HL-60 (cell line): ENCODE measurements at regions not wholly inside any gene's neighbourhood (a gene's known extent, or its start where the extent isn't known, plus 50 kb on each side); places are given as distances from the start of the nearest gene placed in this dataset.

ENCODE experiments used
- DNase-seq, 2 experiments: peaks; one replicate each; pipeline ENCODE4 v3.0.0-alpha.2; 2010 to 2020; ENCODE audit warnings: low read depth in 1 of 2, low spot score in 1 of 2
- H3K27ac ChIP-seq: fragments of 250-450 bp; sonication (Bioruptor Pico); replicated peaks from 2 replicates; pipeline ENCODE4 v1.5.1; 2020; ENCODE audit warnings: mild to moderate bottlenecking, moderate library complexity
- H3K27me3 ChIP-seq: fragments of 250-450 bp; sonication (Bioruptor Pico); 2 replicates; pipeline ENCODE4 v1.5.1; 2021; ENCODE audit warnings: mild to moderate bottlenecking, moderate library complexity; ENCODE audit not compliant: insufficient read depth, poor library complexity, severe bottlenecking
- H3K4me3 ChIP-seq: replicated peaks from 2 replicates; pipeline ENCODE4 v1.5.1; 2011; ENCODE audit warnings: mild to moderate bottlenecking, control low read depth, low read length; ENCODE audit not compliant: insufficient read depth
- CTCF ChIP-seq: IDR thresholded peaks from one replicate; pipeline ENCODE4 v1.5.1; 2011; ENCODE audit warnings: low read length, control low read depth, inconsistent platforms; ENCODE audit not compliant: insufficient read depth
- GABPA ChIP-seq: IDR thresholded peaks from 2 replicates; pipeline ENCODE4 v1.6.1; 2012; ENCODE audit warnings: low read depth
- POLR2AphosphoS5 ChIP-seq: IDR thresholded peaks from 2 replicates; pipeline ENCODE4 v1.6.1; 2012; ENCODE audit warnings: low read depth
- REST ChIP-seq: IDR thresholded peaks from 2 replicates; pipeline ENCODE4 v1.6.1; 2012; ENCODE audit warnings: low read depth; ENCODE audit not compliant: insufficient replicate concordance

- no peak for DNase-seq
Observed at GRCh38 chr3:3232251-3232650, 52.8 kb upstream of the CRBN start.

More at GRCh38 chr3:3232251-3232650, 52.8 kb upstream of the CRBN start:
- no peak overlapping the region for H3K4me3 ChIP-seq
- no peaks in the 10 kb centered on the region for H3K27me3 ChIP-seq
- TF ChIP-seq GABPA: no peak
- TF ChIP-seq REST: no peak
- TF ChIP-seq POLR2AphosphoS5: no peak
- no peak for TF ChIP-seq CTCF
- no peak overlapping the region for H3K27ac ChIP-seq
